GM21360 (cell line): ENCODE measurements at regions not wholly inside any gene's neighbourhood (a gene's known extent, or its start where the extent isn't known, plus 50 kb on each side); places are given as distances from the start of the nearest gene placed in this dataset.

ENCODE experiments used
- ATAC-seq: cut with Tn5 transposase; IDR thresholded peaks from one replicate; pipeline ENCODE4 v1.9.1; 2021; ENCODE audit warnings: mild to moderate bottlenecking, moderate library complexity; ENCODE audit not compliant: unreplicated experiment

GRCh38 chr22:49721211-49721763 is 106.4 kb downstream of the BRD1 start:
- no peak for ATAC-seq

- ATAC-seq, result no peak
Observed at GRCh38 chr22:49720279-49720959, 107.3 kb downstream of the BRD1 start.

- no peak for ATAC-seq
Observed at GRCh38 chr22:49719046-49719445, 108.6 kb downstream of the BRD1 start.

- no peak for ATAC-seq
Observed at GRCh38 chr22:49718396-49718795, 109.3 kb downstream of the BRD1 start.

GRCh38 chr22:49717322-49717919 is 110.3 kb downstream of the BRD1 start:
- no peak for ATAC-seq

- ATAC-seq, result no peak
Observed at GRCh38 chr22:49716441-49716840, 111.2 kb downstream of the BRD1 start.

- ATAC-seq, result no peak
Observed at GRCh38 chr22:49715450-49715849, 112.2 kb downstream of the BRD1 start.

GRCh38 chr22:49713003-49713402 is 114.7 kb downstream of the BRD1 start:
- ATAC-seq, result no peak

- no peak for ATAC-seq
Observed at GRCh38 chr22:49712195-49712791, 115.4 kb downstream of the BRD1 start.

GRCh38 chr22:49710746-49711145 is 116.9 kb downstream of the BRD1 start:
- ATAC-seq, result no peak

- no peak for ATAC-seq
Observed at GRCh38 chr22:49709464-49709863, 118.2 kb downstream of the BRD1 start.

- no peak for ATAC-seq
Observed at GRCh38 chr22:49705972-49706352, 121.7 kb downstream of the BRD1 start.

- ATAC-seq, result no peak
Observed at GRCh38 chr22:49705216-49705971, 122.3 kb downstream of the BRD1 start.

- no peak for ATAC-seq
Observed at GRCh38 chr22:49704345-49705215, 123.1 kb downstream of the BRD1 start.

- no peak for ATAC-seq
Observed at GRCh38 chr22:49703990-49704344, 123.7 kb downstream of the BRD1 start.

GRCh38 chr22:49703505-49703904 is 124.2 kb downstream of the BRD1 start:
- ATAC-seq, result no peak

GRCh38 chr22:49702068-49702397 is 125.6 kb downstream of the BRD1 start:
- no peak for ATAC-seq

GRCh38 chr22:49701380-49702067 is 126.1 kb downstream of the BRD1 start:
- ATAC-seq, result no peak

- ATAC-seq, result no peak
Observed at GRCh38 chr22:49699928-49700498, 127.7 kb downstream of the BRD1 start.

- ATAC-seq, result no peak
Observed at GRCh38 chr22:49699476-49699875, 128.2 kb downstream of the BRD1 start.
